HG03108 (cell line): ENCODE measurements at regions not wholly inside any gene's neighbourhood (a gene's known extent, or its start where the extent isn't known, plus 50 kb on each side); places are given as distances from the start of the nearest gene placed in this dataset.
"Not testable (repeated sequence)": the region's sequence is repeated elsewhere in the genome, so short reads cannot be mapped to it uniquely, and the experiment has no call there.

Source experiments
- ATAC-seq: cut with Tn5 transposase; IDR thresholded peaks from one replicate; pipeline ENCODE4 v1.9.1; 2021; ENCODE audit warnings: moderate library complexity; ENCODE audit not compliant: unreplicated experiment

DNA sequence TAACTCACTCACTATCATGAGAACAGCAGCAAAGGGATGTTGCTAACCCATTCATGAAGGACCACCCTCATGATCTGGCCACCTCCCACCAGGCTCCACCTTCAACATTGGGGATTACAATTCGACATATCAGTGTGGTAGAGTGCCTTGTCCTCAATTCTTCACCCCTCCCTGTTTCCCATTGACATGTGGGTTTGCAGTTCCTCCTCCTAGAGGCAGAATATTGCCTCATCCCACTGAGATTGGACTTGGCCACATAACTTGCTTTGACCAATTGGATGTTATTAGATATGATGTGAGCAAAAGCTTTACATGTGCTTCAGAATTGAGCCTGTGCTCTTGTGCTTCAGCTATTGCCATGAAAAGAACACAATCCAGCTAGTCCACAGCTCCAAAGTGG lies 217.0 kb upstream of the CXCR4 start:
- ATAC-seq, result no peak

DNA sequence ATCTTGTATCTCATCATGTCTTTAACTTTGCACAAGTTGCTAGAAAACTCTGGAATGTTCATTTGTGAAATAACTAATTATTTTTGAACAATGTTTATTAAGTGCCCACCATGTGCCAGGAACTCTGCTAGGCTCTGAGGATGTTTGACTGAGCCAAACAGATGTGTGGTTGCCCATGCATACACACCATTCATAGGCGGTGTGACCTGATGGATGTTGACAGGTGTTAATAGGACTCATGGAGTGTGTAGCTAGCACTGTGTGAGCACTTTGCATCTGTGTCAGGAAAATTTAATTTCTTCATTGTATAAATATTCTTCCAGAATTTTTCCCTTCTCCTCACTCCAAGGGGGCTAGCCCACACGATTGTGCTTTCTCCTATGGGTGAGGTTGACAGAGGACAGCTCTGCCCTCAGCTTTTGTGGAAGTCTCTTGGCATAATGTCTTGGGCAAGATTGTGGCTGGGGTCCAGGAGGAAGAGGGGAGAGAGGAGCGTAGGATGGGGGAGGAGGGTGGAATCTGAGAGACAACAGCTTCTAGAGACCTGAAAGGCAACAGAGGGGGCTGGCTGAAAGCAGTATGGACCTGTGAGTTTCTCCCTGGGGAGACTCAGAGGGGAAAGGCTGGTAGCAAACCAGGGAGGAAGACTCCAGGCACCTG lies 214.6 kb upstream of the CXCR4 start:
- ATAC-seq, result no peak

DNA sequence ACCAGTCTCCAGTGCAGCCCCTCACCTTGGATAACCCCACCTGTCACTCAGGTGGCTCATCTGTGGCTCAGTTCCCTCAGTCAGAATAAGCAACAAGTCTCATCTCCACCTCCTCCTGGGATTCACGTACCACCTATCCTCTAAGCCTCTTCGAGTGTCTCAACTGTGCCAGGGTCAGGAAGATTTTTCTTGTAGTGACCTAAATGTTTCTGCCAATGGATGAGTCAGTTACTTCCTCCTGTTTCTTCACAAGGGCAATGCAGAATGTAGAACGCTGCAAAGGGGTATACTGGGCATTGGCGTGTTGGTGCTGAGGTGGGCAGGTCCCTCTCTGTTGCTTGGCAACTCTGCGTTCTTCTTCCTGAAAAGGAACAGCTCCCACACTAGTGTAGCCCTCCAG lies 213.3 kb upstream of the CXCR4 start:
- ATAC-seq, result no peak

DNA sequence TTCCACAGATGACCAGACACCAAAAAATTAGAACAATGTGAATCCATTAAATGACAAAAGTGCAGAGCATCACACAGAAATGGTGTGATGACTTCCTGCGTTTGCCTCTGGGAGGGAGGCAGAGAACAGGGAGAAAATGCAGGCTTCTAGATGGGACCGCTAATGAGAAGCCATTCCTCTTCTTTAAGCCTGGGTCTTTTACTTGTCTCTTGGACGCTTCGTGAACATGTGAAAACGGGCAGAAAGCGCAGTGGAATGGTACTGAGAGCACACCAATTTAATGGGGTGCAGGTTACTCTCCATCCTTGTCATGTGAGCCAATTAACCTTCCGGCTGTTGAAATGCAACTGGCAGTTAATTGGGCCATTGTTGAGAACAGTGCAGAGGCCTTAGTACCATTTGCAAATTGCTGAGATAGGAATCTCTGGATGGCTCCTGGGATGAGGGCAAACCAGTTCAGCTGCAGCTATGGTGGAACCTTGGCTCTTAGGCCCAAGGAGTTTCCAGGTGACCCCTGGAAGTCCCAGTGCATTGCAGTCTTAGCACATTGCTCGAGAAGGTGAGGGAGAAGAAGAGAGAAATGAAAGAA lies 210.4 kb upstream of the CXCR4 start:
- no peak for ATAC-seq

DNA sequence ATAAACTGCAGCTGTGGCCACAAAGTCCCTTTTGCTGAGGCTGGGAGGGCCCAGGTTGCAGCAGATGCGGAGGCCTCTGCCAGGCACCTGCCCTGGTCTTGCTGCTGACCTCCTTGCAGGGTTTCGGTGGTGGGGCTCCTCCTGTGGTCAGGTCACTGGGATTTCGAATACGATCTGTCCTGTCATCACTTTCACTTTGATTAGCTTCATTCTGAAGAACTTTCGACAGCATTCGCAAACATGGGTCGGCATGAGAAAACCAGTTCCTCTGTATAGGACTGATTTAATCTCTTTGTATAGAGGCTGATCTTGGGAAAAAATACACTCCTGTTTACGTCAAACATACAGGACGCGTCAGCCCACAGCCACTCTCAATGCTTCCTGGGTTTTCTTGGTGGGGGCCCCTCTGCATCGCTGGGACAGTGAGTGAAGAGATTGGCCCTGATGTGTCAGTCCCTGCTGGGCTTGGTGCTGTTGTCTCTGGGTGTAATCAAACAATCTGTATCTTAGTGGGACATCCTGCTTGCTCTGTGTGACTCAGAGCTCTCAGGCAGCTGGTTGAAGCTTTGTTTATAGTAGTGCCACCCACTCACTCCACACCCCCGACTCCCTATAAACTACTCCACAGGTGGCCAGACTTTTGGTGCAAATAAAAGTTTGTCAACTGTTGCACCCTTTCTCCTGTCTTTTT lies 209.4 kb upstream of the CXCR4 start:
- ATAC-seq, result peak; percentile 84

DNA sequence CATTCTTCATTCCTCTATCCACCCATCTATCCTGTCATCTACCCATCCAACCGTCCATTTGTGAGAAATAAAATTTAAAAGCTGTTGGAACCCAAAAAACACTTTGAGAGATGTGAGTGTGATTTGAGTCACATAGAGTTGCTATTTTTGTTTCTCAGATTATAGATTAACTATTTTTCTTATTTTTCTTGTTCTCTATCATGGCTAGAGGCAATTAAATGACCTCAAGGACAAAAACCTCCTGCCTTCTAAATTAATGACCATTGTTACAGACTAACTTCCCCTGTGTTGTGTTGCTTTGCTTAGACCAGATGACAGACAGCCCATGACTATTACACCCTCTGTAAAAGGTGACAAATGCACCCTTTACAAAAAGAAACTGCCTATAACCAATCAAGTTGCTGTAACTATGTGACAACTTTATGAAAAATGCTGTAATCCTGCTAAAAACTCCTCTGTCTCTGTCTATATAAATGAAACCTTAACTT lies 207.9 kb upstream of the CXCR4 start:
- no peak for ATAC-seq

DNA sequence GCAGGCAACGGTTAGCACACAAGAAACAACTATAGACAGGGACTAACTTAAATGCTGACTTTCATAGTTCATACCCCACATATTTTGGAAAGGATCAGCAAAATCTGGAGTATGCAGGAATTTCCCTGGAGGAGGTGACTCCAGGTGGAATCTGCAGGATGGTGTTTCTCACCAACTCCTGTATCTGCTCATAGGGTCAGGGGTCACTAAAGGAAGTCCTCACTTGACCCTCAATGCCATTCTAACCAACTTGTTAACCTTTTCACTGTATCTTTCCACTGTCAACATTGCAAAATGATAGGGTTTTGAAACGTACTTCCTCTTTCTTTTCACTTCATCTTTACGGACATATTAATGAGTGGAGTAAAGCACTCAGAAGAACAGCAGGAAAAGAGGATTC lies 207.0 kb upstream of the CXCR4 start:
- ATAC-seq, result no peak

DNA sequence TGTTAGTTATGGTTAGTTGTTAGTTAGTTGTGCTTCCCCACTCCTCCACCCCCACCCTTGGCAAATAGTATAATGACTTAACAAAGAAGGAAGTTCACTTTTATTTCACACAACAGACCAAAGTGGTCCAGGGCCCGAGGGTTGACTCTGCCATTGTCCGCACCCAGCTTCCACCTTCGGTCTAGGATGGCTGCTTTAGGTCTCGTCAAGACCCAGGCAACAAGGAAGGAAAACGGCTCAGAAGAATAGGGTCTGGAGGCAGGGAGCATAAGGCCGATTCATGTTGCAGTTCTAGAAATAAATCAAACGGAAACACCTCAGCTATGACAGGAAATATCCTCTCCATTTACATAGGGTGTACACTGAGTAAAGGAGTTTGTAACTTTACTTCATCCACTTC lies 206.0 kb upstream of the CXCR4 start:
- ATAC-seq, result no peak

DNA sequence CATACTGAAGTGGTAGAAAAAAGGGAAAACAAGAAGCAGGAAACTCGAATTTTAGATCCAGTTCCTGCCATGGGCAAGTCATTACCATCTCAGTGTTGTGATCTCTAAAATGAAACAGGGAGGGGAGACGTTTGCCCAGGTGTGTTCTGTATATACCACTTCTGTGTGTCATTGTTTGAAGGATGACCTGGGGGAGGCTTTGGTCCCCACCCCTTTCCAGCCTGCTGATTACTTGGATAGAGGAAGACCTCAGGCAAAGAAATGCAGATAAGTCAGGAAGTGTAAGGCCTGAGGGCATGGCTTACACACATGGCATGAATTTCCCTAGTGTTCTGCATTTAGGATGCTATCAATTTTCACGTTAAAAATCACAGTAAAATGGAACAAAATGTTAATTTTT lies 205.2 kb upstream of the CXCR4 start:
- ATAC-seq, result no peak

DNA sequence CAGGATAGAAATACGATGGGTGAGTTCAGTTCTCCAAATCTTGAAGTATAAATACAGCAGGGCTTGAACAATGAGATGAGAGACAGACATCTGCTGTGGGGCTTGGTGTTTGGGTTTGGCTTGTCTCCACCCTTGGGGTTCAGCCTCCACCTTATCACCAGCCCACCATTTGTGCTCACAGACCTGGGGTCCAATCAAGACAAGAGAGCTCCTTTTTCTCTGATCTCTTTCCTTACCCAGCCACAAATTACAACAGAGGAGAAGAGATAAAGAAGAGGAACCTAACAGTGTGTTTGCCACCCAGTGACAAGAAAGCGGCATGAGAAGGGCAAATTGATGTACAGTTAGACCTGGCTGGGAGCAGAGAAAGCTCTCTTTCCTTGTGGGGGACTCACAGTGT lies 204.5 kb upstream of the CXCR4 start:
- no peak for ATAC-seq

DNA sequence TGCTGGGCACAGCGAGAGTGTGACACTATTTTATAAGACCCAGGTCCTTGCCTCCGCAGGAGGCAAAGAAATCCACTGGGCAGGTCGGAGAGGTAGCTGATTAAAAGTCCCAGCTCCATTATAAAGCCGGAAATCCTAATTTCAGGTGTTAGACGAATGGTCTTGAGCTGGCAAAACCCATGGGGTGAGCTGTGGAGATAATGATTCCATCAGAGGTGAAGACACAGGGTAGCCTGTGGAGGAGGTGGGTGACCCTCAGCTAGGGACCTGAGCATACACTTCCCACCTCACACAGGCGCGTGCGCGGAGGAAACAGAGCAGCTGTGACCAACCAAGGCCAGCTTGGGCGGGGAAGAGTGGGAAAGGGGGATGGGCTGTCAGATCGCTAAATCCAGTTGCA lies 201.7 kb upstream of the CXCR4 start:
- no peak for ATAC-seq

DNA sequence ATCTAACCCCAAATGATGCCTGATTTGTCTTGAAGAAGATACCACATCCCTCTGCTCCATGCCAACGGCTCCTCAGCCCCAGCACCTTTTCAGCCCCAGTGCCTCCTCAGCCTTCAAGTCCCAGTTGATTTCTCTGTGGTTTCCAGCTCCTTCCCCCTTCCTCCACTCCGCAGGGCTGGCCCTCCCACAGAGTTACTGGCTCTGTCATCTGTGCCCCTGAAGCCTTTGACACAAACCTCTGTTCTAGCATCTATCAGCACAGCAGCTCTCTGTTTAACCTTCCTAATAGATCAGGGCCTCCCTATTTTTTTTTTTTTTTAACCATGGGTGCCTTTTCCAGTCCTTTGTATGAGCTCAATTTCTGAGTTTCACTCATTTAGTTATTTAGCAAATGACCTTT lies 201.3 kb upstream of the CXCR4 start:
- no peak for ATAC-seq

DNA sequence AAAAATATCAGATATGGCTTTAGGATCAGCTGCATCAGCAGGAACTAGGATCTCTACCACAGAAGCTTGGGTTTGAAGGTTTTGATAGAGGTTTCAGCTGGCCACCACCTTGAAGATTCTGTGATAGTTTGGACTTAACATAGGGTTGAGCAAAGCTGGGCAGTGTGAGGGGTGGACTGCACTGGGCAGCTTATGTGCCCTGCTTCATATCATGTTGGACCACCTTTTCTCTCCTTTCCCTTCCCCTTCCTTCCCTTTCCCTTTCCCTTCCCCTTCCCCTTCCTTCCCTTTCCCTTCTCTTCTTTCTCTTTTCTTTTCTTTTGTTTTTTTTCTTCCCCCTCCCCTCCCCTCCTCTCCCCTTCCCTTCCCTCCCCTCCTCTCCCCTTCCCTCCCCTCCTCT lies 196.3 kb upstream of the CXCR4 start:
- no peak for ATAC-seq

DNA sequence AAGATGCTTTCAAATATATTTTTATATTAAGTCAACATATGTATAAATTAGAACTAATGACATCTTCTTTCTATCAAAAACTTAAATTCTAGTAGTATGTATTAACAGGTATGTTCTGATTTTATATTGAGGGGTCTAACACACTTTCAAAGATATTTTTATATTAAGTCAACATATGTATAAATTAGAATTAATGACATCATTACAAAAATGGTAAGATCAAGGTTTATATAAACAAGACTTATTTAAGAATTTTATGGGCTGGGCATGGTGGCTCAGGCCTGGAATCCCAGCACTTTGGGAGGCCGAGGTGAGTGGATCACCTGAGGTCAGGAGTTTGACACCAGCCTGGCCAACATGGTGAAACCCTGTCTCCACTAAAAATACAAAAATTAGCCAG lies 194.6 kb upstream of the CXCR4 start:
- not testable (repeated sequence) for ATAC-seq

DNA sequence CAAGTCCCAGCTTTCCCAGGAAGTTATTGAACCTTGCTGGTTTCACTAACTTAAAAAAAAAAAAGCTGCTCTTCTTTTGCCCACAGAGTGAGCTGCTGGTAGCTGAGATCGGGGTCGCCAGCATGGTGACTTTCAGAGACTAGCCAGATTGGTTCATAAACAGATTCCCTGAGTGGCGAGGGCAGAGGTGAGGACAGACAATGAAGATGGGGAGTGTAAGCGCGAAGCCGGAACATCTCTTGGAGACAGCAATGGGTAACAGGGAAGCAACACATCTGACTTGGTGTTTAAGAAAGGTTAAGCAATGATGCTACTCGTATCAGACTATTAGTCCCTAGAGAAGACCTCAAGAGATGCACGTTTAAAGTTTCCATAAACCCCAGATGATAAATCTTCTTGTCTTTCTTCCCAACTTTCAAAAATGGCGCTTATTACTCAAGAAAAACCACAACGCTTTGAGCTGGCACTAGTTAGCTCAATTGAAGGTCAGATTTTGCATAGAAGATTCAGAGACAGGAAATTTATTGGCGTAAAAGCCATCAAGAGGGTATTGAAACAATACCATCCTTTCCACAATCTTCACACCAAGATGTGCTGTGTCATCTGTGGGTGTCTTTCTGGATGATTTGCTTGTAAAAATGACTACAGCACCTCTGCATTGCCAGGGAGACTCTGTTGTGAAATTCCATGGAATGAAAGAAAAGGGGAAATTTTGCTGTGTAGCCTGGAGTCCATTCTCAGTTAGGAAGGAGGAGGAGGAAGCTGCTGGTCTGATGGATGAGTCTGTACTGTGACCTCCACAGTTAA lies 193.1 kb upstream of the CXCR4 start:
- no peak for ATAC-seq

DNA sequence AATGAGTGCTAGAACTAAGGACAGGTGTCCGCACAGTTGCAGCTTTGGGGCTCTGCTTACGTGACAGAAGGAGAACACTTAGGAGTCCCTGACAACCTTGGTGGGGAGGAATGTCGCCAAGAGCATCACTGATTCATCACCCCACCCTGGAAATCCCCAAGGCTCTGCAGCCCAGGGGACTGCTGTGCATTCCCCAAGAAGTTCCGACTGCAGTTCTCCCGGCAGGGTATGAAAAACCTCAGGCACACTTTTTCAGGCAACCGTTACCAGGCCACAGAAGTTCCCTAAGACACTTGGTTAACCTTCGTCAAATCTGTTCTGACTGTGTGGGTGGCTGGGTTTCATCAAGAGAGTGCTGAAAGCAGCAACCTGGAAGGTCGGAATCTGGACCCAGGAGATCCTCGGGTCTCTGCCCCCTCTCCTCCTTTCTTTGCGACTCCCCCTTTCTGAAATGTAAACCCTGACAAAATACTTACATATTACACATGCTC lies 192.1 kb upstream of the CXCR4 start:
- ATAC-seq, result no peak

DNA sequence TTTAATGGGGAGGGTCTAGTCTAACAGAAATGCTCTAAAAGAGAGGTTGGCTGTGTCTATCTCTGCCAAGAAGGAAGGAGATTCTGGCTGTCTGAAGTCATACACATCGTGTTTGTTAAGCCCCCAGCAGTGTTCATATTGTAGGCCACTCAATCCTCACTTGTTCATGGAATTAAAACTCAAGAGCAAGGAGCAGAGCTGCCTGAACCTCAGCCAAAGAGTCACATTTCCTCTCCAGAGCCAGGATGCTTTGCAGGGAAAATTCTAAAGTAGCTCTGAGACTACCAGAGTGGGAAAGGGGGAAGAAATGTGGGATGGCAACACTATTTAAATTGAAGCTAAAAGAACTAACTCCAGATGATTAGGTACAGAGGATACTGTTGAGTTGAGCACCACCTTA lies 190.7 kb upstream of the CXCR4 start:
- ATAC-seq, result no peak

DNA sequence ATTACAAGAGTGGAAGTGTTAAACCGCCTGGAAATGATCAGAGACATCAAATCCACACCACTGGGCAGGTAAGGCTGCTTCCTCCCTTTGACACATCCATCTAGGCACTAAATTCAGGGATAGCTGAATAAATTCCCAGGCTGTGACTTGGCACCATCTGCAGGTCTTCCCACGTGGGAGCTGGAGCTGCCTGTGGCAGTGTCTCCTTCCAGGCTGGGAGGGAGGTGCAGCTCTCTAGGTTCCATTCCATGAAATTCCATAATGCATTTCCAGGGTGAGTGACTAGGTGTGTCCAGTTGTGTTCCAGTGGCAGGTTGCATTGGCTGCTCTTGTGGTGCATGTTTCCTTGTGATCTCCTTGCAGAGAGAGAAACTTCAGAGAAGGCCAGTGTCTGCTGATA lies 188.9 kb upstream of the CXCR4 start:
- ATAC-seq, result no peak

DNA sequence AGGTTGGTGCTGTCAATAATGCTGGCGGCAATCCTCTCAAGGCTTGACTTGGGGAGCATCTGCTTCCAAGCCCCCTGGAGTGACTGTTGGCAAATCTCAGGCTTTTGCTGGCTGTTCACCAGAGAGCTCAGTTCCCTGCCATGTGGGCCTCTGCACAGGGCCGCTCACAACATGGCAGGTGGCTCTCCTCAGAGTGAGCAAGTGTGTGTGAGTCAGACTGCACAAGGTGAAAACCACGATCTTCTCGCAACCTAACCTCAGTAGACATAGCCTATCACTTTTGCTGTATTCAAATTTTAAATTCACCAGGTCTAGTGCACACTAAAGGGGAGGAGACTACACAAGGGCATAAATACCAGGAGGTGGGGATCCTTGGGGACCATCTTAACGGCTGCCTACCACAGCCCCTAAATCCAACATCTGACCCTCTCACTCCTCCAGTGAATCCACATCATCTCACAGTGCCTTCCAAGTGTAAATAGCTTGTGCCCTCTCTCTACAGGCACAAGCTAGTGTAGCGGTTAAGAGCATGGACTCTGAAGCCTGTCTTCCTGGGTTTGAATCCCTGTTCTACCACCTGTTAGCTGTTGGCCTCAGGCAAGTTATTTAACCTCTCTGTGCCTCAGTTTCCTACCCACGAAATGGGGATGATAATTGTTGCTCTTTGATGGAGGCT lies 187.7 kb upstream of the CXCR4 start:
- no peak for ATAC-seq

DNA sequence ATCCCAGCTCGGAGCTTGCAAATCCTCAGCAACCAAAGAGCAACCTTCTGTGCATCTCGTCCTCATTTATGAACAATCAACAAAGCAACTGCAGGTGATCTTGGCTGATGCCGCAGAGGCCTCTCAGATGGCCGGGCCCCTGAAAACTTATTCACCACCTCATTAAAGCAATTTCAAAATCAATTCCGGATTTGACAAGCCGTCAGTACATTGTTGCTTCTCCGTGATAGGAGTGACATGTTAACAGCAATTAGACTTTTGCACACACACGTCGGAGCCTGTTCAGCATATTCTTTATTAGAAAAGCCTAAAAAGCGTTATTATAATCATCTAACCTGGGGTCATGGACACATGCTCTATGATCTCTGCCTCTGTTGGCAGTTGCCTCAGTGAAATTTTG lies 183.1 kb upstream of the CXCR4 start:
- ATAC-seq, result no peak

DNA sequence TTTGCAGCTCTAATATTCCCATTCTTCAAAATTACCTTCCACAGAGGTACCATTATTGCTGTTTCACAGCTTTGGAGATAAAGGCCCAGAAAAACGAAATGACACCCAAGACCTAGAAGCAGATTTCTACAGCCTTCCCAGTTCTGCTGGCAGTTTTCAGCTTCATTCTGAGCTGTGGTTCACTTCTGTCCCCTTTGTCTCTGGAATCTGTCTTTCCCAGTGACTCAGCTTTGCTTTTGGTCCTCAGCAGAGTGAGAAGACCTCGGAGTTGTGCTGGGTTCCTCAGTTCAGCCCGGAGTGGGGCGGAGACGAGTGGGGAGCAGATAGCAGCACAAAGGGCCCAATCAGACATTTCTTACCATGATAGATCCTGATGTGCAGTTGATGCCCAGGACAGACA lies 180.7 kb upstream of the CXCR4 start:
- no peak for ATAC-seq
